Stimulated activated memory B cell treated with anti-CD40 and anti-IgM and Interleukin-4, amounts not matched to agents 10 μg/mL and 1 μg/mL and 100 μg/mL, for 72 hours (primary cell): ENCODE measurements at regions not wholly inside any gene's neighbourhood (a gene's known extent, or its start where the extent isn't known, plus 50 kb on each side); places are given as distances from the start of the nearest gene placed in this dataset.

Experiments used
- ATAC-seq: fragments of 150-1000 bp; cut with Tn5 transposase; 2 replicates; pipeline ENCODE4 v1.10.0; 2021
- H3K27ac Mint-ChIP-seq: one replicate; pipeline ENCODE4 v1.8.0; 2022; ENCODE audit warnings: mild to moderate bottlenecking, mixed read lengths
- H3K27me3 Mint-ChIP-seq: one replicate; pipeline ENCODE4 v1.8.0; 2022; ENCODE audit warnings: mixed read lengths
- H3K36me3 Mint-ChIP-seq: one replicate; pipeline ENCODE4 v1.8.0; 2022; ENCODE audit warnings: mixed read lengths
- H3K4me1 Mint-ChIP-seq: one replicate; pipeline ENCODE4 v1.8.0; 2022; ENCODE audit warnings: mixed read lengths
- H3K4me3 Mint-ChIP-seq: one replicate; pipeline ENCODE4 v1.8.0; 2022; ENCODE audit warnings: mild to moderate bottlenecking, moderate library complexity, mixed read lengths
- H3K9me3 Mint-ChIP-seq: one replicate; pipeline ENCODE4 v1.8.0; 2022; ENCODE audit warnings: mixed read lengths

GRCh38 chr2:65818873-65819451 lies 386.6 kb upstream of the SPRED2 start:
- ATAC-seq, result no peak
- H3K27me3 Mint-ChIP-seq, result peaks cover 8% of the 10 kb centered on the region
- H3K4me1 Mint-ChIP-seq, result no peaks in the 10 kb centered on the region
- no peaks in the 10 kb centered on the region for H3K36me3 Mint-ChIP-seq
- no peak overlapping the region for H3K4me3 Mint-ChIP-seq
- H3K9me3 Mint-ChIP-seq, result peaks cover 3% of the 10 kb centered on the region
- H3K27ac Mint-ChIP-seq, result no peak overlapping the region

- no peaks in the 10 kb centered on the region for H3K9me3 Mint-ChIP-seq
- H3K4me1 Mint-ChIP-seq, result no peaks in the 10 kb centered on the region
- H3K36me3 Mint-ChIP-seq, result no peaks in the 10 kb centered on the region
- no peak overlapping the region for H3K27ac Mint-ChIP-seq
- peaks cover 9% of the 10 kb centered on the region for H3K27me3 Mint-ChIP-seq
- no peak overlapping the region for H3K4me3 Mint-ChIP-seq
- ATAC-seq, result no peak
Measured at GRCh38 chr2:65813631-65814173, 381.3 kb upstream of the SPRED2 start.

- no peak overlapping the region for H3K4me3 Mint-ChIP-seq
Measured at GRCh38 chr2:65812887-65813286, 380.5 kb upstream of the SPRED2 start.

GRCh38 chr2:65807942-65808341 lies 375.5 kb upstream of the SPRED2 start:
- Mint-ChIP-seq H3K27me3 (peaks cover 10% of the 10 kb centered on the region), H3K4me3 (no peak overlapping the region), H3K27ac (no peak overlapping the region), H3K36me3 (no peaks in the 10 kb centered on the region), H3K9me3 (peaks cover 10% of the 10 kb centered on the region), H3K4me1 (no peaks in the 10 kb centered on the region)
- ATAC-seq, result no peak

More at GRCh38 chr2:65812887-65813286, 380.5 kb upstream of the SPRED2 start:
- Mint-ChIP-seq H3K4me1 (no peaks in the 10 kb centered on the region), H3K9me3 (no peaks in the 10 kb centered on the region), H3K27me3 (peaks cover 9% of the 10 kb centered on the region), H3K36me3 (no peaks in the 10 kb centered on the region), H3K27ac (no peak overlapping the region)
- ATAC-seq, result no peak

GRCh38 chr2:65804777-65805176 lies 372.4 kb upstream of the SPRED2 start:
- Mint-ChIP-seq H3K9me3 (peaks cover 10% of the 10 kb centered on the region), H3K27me3 (peaks cover 22% of the 10 kb centered on the region), H3K36me3 (no peaks in the 10 kb centered on the region), H3K4me1 (no peaks in the 10 kb centered on the region), H3K4me3 (no peak overlapping the region), H3K27ac (no peak overlapping the region)
- no peak for ATAC-seq

GRCh38 chr2:65802298-65802942 lies 370.0 kb upstream of the SPRED2 start:
- H3K36me3 Mint-ChIP-seq, result no peaks in the 10 kb centered on the region
- H3K27ac Mint-ChIP-seq, result no peak overlapping the region
- ATAC-seq, result no peak
- no peak overlapping the region for H3K4me3 Mint-ChIP-seq
- peaks cover 9% of the 10 kb centered on the region for H3K9me3 Mint-ChIP-seq
- no peaks in the 10 kb centered on the region for H3K4me1 Mint-ChIP-seq
- H3K27me3 Mint-ChIP-seq, result peaks cover 22% of the 10 kb centered on the region

GRCh38 chr2:65800998-65801397 lies 368.6 kb upstream of the SPRED2 start:
- Mint-ChIP-seq H3K4me3 (no peak overlapping the region), H3K9me3 (peaks cover 6% of the 10 kb centered on the region), H3K27ac (no peak overlapping the region), H3K27me3 (peaks cover 22% of the 10 kb centered on the region), H3K4me1 (no peaks in the 10 kb centered on the region), H3K36me3 (no peaks in the 10 kb centered on the region)
- ATAC-seq, result no peak

GRCh38 chr2:65799141-65799854 lies 366.9 kb upstream of the SPRED2 start:
- H3K4me1 Mint-ChIP-seq, result no peaks in the 10 kb centered on the region
- ATAC-seq, result no peak
- no peak overlapping the region for H3K27ac Mint-ChIP-seq
- peaks cover 22% of the 10 kb centered on the region for H3K27me3 Mint-ChIP-seq
- H3K4me3 Mint-ChIP-seq, result no peak overlapping the region
- peaks cover 3% of the 10 kb centered on the region for H3K9me3 Mint-ChIP-seq
- no peaks in the 10 kb centered on the region for H3K36me3 Mint-ChIP-seq

GRCh38 chr2:65798641-65799040 lies 366.2 kb upstream of the SPRED2 start:
- ATAC-seq, result no peak
- no peaks in the 10 kb centered on the region for H3K4me1 Mint-ChIP-seq
- no peak overlapping the region for H3K4me3 Mint-ChIP-seq
- H3K27me3 Mint-ChIP-seq, result peaks cover 19% of the 10 kb centered on the region
- peaks cover 3% of the 10 kb centered on the region for H3K9me3 Mint-ChIP-seq
- H3K36me3 Mint-ChIP-seq, result no peaks in the 10 kb centered on the region
- H3K27ac Mint-ChIP-seq, result no peak overlapping the region

- no peaks in the 10 kb centered on the region for H3K4me1 Mint-ChIP-seq
- no peak overlapping the region for H3K27ac Mint-ChIP-seq
- H3K36me3 Mint-ChIP-seq, result no peaks in the 10 kb centered on the region
- no peak overlapping the region for H3K4me3 Mint-ChIP-seq
- H3K9me3 Mint-ChIP-seq, result no peaks in the 10 kb centered on the region
- H3K27me3 Mint-ChIP-seq, result no peaks in the 10 kb centered on the region
- no peak for ATAC-seq
Measured at GRCh38 chr2:65794994-65795393, 362.6 kb upstream of the SPRED2 start.

GRCh38 chr2:65791404-65791975 lies 359.1 kb upstream of the SPRED2 start:
- H3K9me3 Mint-ChIP-seq, result no peaks in the 10 kb centered on the region
- H3K4me3 Mint-ChIP-seq, result no peak overlapping the region
- H3K27ac Mint-ChIP-seq, result no peak overlapping the region
- H3K4me1 Mint-ChIP-seq, result no peaks in the 10 kb centered on the region
- ATAC-seq, result no peak
- peaks cover 10% of the 10 kb centered on the region for H3K27me3 Mint-ChIP-seq
- no peaks in the 10 kb centered on the region for H3K36me3 Mint-ChIP-seq

GRCh38 chr2:65790676-65790935 lies 358.2 kb upstream of the SPRED2 start:
- no peak for ATAC-seq
- Mint-ChIP-seq H3K9me3 (no peaks in the 10 kb centered on the region), H3K4me1 (no peaks in the 10 kb centered on the region), H3K27ac (no peak overlapping the region), H3K36me3 (no peaks in the 10 kb centered on the region), H3K4me3 (no peak overlapping the region), H3K27me3 (peaks cover 10% of the 10 kb centered on the region)

- H3K36me3 Mint-ChIP-seq, result no peaks in the 10 kb centered on the region
- ATAC-seq, result no peak
- no peak overlapping the region for H3K4me3 Mint-ChIP-seq
- peaks cover 10% of the 10 kb centered on the region for H3K27me3 Mint-ChIP-seq
- no peaks in the 10 kb centered on the region for H3K4me1 Mint-ChIP-seq
- H3K9me3 Mint-ChIP-seq, result no peaks in the 10 kb centered on the region
- no peak overlapping the region for H3K27ac Mint-ChIP-seq
Measured at GRCh38 chr2:65789923-65790675, 357.7 kb upstream of the SPRED2 start.

- ATAC-seq, result no peak
- Mint-ChIP-seq H3K36me3 (no peaks in the 10 kb centered on the region), H3K9me3 (no peaks in the 10 kb centered on the region), H3K4me1 (no peaks in the 10 kb centered on the region), H3K4me3 (no peak overlapping the region), H3K27me3 (peaks cover 10% of the 10 kb centered on the region), H3K27ac (no peak overlapping the region)
Measured at GRCh38 chr2:65788556-65788955, 356.2 kb upstream of the SPRED2 start.

GRCh38 chr2:65786765-65787164 lies 354.4 kb upstream of the SPRED2 start:
- H3K36me3 Mint-ChIP-seq, result no peaks in the 10 kb centered on the region
- peaks cover 10% of the 10 kb centered on the region for H3K27me3 Mint-ChIP-seq

More at GRCh38 chr2:65786765-65787164, 354.4 kb upstream of the SPRED2 start:
- no peak overlapping the region for H3K27ac Mint-ChIP-seq
- no peaks in the 10 kb centered on the region for H3K4me1 Mint-ChIP-seq
- no peak for ATAC-seq
- H3K9me3 Mint-ChIP-seq, result no peaks in the 10 kb centered on the region
- no peak overlapping the region for H3K4me3 Mint-ChIP-seq
